ENCODE measurements at regions not wholly inside any gene's neighbourhood (a gene's known extent, or its start where the extent isn't known, plus 50 kb on each side); places are given as distances from the start of the nearest gene placed in this dataset.

DNA sequence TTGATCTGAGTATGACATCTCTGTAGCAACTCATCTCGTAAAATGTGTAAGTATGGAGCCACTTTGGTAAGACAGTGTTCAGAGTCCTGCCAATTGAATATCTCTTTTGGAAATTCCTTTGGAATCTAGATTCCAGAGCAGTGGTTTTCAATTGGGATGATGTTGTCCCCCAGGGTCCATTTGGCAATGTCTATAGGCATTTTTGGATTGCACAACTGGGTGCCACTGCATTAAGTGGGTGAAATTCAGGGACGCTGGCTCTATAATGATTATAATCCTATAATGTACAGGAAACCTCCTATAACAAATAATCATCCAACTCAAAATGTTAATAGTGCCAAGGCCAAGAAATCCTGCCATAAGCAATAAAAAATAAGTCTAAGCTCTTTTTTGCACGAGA lies 404.8 kb upstream of the RAG2 start:
- no peak overlapping the region for H2AFZ ChIP-seq (ENCODE audit: low read length)
- TF ChIP-seq CTCF (IDR thresholded peaks at IDR 0.05; ENCODE audit: extremely low read depth, low read depth, low read length) = no peak
- DNase-seq (ENCODE audit: insufficient read length, low spot score, missing footprints) = no peak

GRCh38 chr11:36997656-36998055 lies 399.6 kb upstream of the RAG2 start:
- Histone ChIP-seq H3K4me1 (ENCODE audit: insufficient read depth, low read length) (no peaks in the 10 kb centered on the region), H4K20me1 (ENCODE audit: insufficient read depth, low read length) (no peaks in the 10 kb centered on the region), H3K36me3 (ENCODE audit: insufficient read depth, low read length) (no peaks in the 10 kb centered on the region), H3K27me3 (ENCODE audit: insufficient read depth, low read length) (no peaks in the 10 kb centered on the region), H3K79me2 (ENCODE audit: insufficient read depth, low read length) (no peaks in the 10 kb centered on the region), H3K9me3 (ENCODE audit: low read depth, low read length) (no peaks in the 10 kb centered on the region), H3K27ac (ENCODE audit: low read depth, low read length) (no peak overlapping the region), H3K4me3 (ENCODE audit: insufficient read depth, low read length) (no peak overlapping the region), H2AFZ (ENCODE audit: low read length) (no peak overlapping the region), H3K4me2 (ENCODE audit: insufficient read depth, low read length) (no peak overlapping the region)
- no peak for DNase-seq (ENCODE audit: insufficient read length, low spot score, missing footprints)
- no peak for TF ChIP-seq CTCF (IDR thresholded peaks at IDR 0.05; ENCODE audit: extremely low read depth, low read depth, low read length)

More for the DNA sequence above, 404.8 kb upstream of the RAG2 start:
- no peak overlapping the region for H3K4me3 ChIP-seq (ENCODE audit: insufficient read depth, low read length)
- no peaks in the 10 kb centered on the region for H4K20me1 ChIP-seq (ENCODE audit: insufficient read depth, low read length)
- no peaks in the 10 kb centered on the region for H3K4me1 ChIP-seq (ENCODE audit: insufficient read depth, low read length)
- no peak overlapping the region for H3K4me2 ChIP-seq (ENCODE audit: insufficient read depth, low read length)
- H3K27ac ChIP-seq (ENCODE audit: low read depth, low read length) = no peak overlapping the region
- no peaks in the 10 kb centered on the region for H3K27me3 ChIP-seq (ENCODE audit: insufficient read depth, low read length)
- no peaks in the 10 kb centered on the region for H3K79me2 ChIP-seq (ENCODE audit: insufficient read depth, low read length)
- H3K36me3 ChIP-seq (ENCODE audit: insufficient read depth, low read length) = no peaks in the 10 kb centered on the region
- H3K9me3 ChIP-seq (ENCODE audit: low read depth, low read length) = no peaks in the 10 kb centered on the region

DNA sequence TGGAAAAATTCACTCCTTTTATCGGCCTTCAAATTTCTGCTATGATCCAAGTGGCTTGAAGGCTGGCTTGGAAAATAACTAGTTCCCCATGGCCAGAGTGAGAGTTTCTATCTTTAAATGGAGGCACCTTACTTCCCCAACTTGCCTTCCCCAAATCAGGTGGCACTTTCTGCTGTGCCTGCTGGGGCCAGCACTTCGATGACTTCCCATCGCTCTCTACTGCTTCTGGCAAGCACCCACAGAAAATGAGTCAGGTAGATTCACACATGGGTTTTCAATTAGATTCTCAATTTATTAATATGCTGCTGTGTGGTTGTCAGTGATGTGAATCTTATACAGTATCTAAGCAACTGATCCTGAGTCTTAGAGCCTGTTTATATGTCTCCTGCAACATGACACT lies 398.8 kb upstream of the RAG2 start:
- no peaks in the 10 kb centered on the region for H3K4me1 ChIP-seq (ENCODE audit: insufficient read depth, low read length)
- no peak for TF ChIP-seq CTCF (IDR thresholded peaks at IDR 0.05; ENCODE audit: extremely low read depth, low read depth, low read length)
- H3K27me3 ChIP-seq (ENCODE audit: insufficient read depth, low read length) = no peaks in the 10 kb centered on the region
- H4K20me1 ChIP-seq (ENCODE audit: insufficient read depth, low read length) = no peaks in the 10 kb centered on the region
- DNase-seq (ENCODE audit: insufficient read length, low spot score, missing footprints) = no peak
- H3K9me3 ChIP-seq (ENCODE audit: low read depth, low read length) = no peaks in the 10 kb centered on the region
- H3K79me2 ChIP-seq (ENCODE audit: insufficient read depth, low read length) = no peaks in the 10 kb centered on the region
- no peaks in the 10 kb centered on the region for H3K36me3 ChIP-seq (ENCODE audit: insufficient read depth, low read length)
- no peak overlapping the region for H2AFZ ChIP-seq (ENCODE audit: low read length)
- H3K4me2 ChIP-seq (ENCODE audit: insufficient read depth, low read length) = no peak overlapping the region
- no peak overlapping the region for H3K4me3 ChIP-seq (ENCODE audit: insufficient read depth, low read length)
- no peak overlapping the region for H3K27ac ChIP-seq (ENCODE audit: low read depth, low read length)

DNA sequence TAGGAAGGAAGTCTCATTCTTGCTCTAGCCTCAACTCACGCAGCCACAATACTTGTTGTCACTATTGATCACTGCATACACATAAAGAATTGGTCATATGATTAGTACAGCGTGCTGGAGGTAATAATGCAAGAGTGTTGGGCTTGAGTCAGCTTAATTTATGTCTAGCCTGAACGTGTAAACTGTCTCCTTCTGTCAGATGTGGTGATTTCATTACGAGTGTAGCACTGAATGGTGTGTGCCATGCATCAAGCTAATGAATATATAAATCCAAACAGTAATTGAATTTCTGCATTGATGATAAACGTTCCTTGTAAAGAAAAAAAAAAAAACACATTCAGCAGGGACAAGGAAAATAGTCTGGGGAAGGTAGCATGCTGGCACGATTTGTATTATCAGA lies 396.2 kb upstream of the RAG2 start:
- no peak for DNase-seq (ENCODE audit: insufficient read length, low spot score, missing footprints)

More for the DNA sequence above, 396.2 kb upstream of the RAG2 start:
- Histone ChIP-seq H3K4me2 (ENCODE audit: insufficient read depth, low read length) (no peak overlapping the region), H3K36me3 (ENCODE audit: insufficient read depth, low read length) (no peaks in the 10 kb centered on the region), H3K4me1 (ENCODE audit: insufficient read depth, low read length) (no peaks in the 10 kb centered on the region), H4K20me1 (ENCODE audit: insufficient read depth, low read length) (no peaks in the 10 kb centered on the region), H3K27ac (ENCODE audit: low read depth, low read length) (no peak overlapping the region), H2AFZ (ENCODE audit: low read length) (no peak overlapping the region), H3K79me2 (ENCODE audit: insufficient read depth, low read length) (no peaks in the 10 kb centered on the region), H3K9me3 (ENCODE audit: low read depth, low read length) (no peaks in the 10 kb centered on the region), H3K27me3 (ENCODE audit: insufficient read depth, low read length) (no peaks in the 10 kb centered on the region), H3K4me3 (ENCODE audit: insufficient read depth, low read length) (no peak overlapping the region)
- no peak for TF ChIP-seq CTCF (IDR thresholded peaks at IDR 0.05; ENCODE audit: extremely low read depth, low read depth, low read length)

Data from osteoblast (primary cell).